WTC11 (cell line): ENCODE measurements at regions not wholly inside any gene's neighbourhood (a gene's known extent, or its start where the extent isn't known, plus 50 kb on each side); places are given as distances from the start of the nearest gene placed in this dataset.

Experiments
- CREB1 ChIP-seq: sonication (generic); formaldehyde crosslinking; IDR thresholded peaks from 2 replicates; pipeline ENCODE4 v1.8.0; 2023; ENCODE audit warnings: mild to moderate bottlenecking, missing genetic modification reagents
- CTCF ChIP-seq: fragments of 200-600 bp; IDR thresholded peaks from 2 replicates; pipeline ENCODE4 v1.8.0; 2022; ENCODE audit warnings: antibody characterized with exemption
- ELF4 ChIP-seq: sonication (generic); formaldehyde crosslinking; IDR thresholded peaks from 2 replicates; pipeline ENCODE4 v1.8.1; 2022; ENCODE audit warnings: low read depth, mild to moderate bottlenecking, moderate library complexity, missing genetic modification reagents
- ESRRA ChIP-seq: sonication (generic); formaldehyde crosslinking; IDR thresholded peaks from 2 replicates; pipeline ENCODE4 v1.8.1; 2022; ENCODE audit warnings: mild to moderate bottlenecking, missing genetic modification reagents, borderline replicate concordance
- FOXK1 ChIP-seq: sonication (generic); formaldehyde crosslinking; IDR thresholded peaks from 2 replicates; pipeline ENCODE4 v1.8.0; 2022; ENCODE audit warnings: mild to moderate bottlenecking, moderate library complexity, missing genetic modification reagents
- NR3C1 ChIP-seq: sonication (generic); formaldehyde crosslinking; conservative IDR thresholded peaks from 2 replicates; pipeline ENCODE4 v1.8.1; 2023; ENCODE audit warnings: low read depth, mild to moderate bottlenecking, missing genetic modification reagents
- PRDM15 ChIP-seq: sonication (generic); formaldehyde crosslinking; IDR thresholded peaks from 2 replicates; pipeline ENCODE4 v1.8.0; 2022; ENCODE audit warnings: missing genetic modification reagents
- RORB ChIP-seq: fragments of 250-450 bp; sonication (Bioruptor Pico); IDR thresholded peaks from 2 replicates; pipeline ENCODE4 v1.9.0; 2021; ENCODE audit warnings: mild to moderate bottlenecking
- TEAD4 ChIP-seq: sonication (generic); formaldehyde crosslinking; IDR thresholded peaks from 2 replicates; pipeline ENCODE4 v1.8.0; 2022; ENCODE audit warnings: mild to moderate bottlenecking, missing genetic modification reagents
- USF2 ChIP-seq: sonication (generic); formaldehyde crosslinking; IDR thresholded peaks from 2 replicates; pipeline ENCODE4 v1.8.1; 2023; ENCODE audit warnings: mild to moderate bottlenecking, missing genetic modification reagents, moderate library complexity
- ZBTB21 ChIP-seq: sonication (generic); formaldehyde crosslinking; IDR thresholded peaks from 2 replicates; pipeline ENCODE4 v1.8.1; 2023; ENCODE audit warnings: mild to moderate bottlenecking, missing genetic modification reagents, borderline replicate concordance
- ZNF512 ChIP-seq: sonication (generic); formaldehyde crosslinking; IDR thresholded peaks from 2 replicates; pipeline ENCODE4 v1.8.1; 2022; ENCODE audit warnings: missing genetic modification reagents, borderline replicate concordance

- TF ChIP-seq CTCF (no peak), NR3C1 (CRISPR knock-in tag) (no peak), ZBTB21 (CRISPR knock-in tag) (no peak), PRDM15 (no peak), TEAD4 (CRISPR knock-in tag) (no peak), ZNF512 (CRISPR knock-in tag) (no peak), ESRRA (CRISPR knock-in tag) (no peak), RORB (CRISPR knock-in tag) (no peak), CREB1 (CRISPR knock-in tag) (no peak), USF2 (CRISPR knock-in tag) (no peak), FOXK1 (CRISPR knock-in tag) (no peak), ELF4 (no peak)
These were observed 65.0 kb upstream of the IRF2BP2 start for GRCh38 chr1:234675006-234675405.
